ENCODE measurements at regions not wholly inside any gene's neighbourhood (a gene's known extent, or its start where the extent isn't known, plus 50 kb on each side); places are given as distances from the start of the nearest gene placed in this dataset.
"Not testable (repeated sequence)": the region's sequence is repeated elsewhere in the genome, so short reads cannot be mapped to it uniquely, and the experiment has no call there.

- no peak for DNase-seq (ENCODE audit: low read depth)
Observed at GRCh38 chr1:199447906-199448305, 579.6 kb upstream of the NR5A2 start.

- no peak for DNase-seq (ENCODE audit: low read depth)
Observed at GRCh38 chr1:199448646-199449045, 578.9 kb upstream of the NR5A2 start.

- no peak for DNase-seq (ENCODE audit: low read depth)
Observed at GRCh38 chr1:199449221-199449620, 578.3 kb upstream of the NR5A2 start.

- no peak for DNase-seq (ENCODE audit: low read depth)
Observed at GRCh38 chr1:199449681-199450080, 577.8 kb upstream of the NR5A2 start.

GRCh38 chr1:199452627-199453026, 574.9 kb upstream of the NR5A2 start:
- DNase-seq (ENCODE audit: low read depth): no peak

- no peak for DNase-seq (ENCODE audit: low read depth)
Observed at GRCh38 chr1:199453723-199454122, 573.8 kb upstream of the NR5A2 start.

GRCh38 chr1:199460933-199461332, 566.6 kb upstream of the NR5A2 start:
- DNase-seq (ENCODE audit: low read depth): no peak

- no peak for DNase-seq (ENCODE audit: low read depth)
Observed at GRCh38 chr1:199463521-199464127, 563.9 kb upstream of the NR5A2 start.

GRCh38 chr1:199466961-199467360, 560.5 kb upstream of the NR5A2 start:
- no peak for DNase-seq (ENCODE audit: low read depth)

- DNase-seq (ENCODE audit: low read depth): no peak
Observed at GRCh38 chr1:199472018-199472417, 555.5 kb upstream of the NR5A2 start.

GRCh38 chr1:199472978-199473377, 554.5 kb upstream of the NR5A2 start:
- DNase-seq (ENCODE audit: low read depth): no peak

GRCh38 chr1:199474738-199475137, 552.8 kb upstream of the NR5A2 start:
- no peak for DNase-seq (ENCODE audit: low read depth)

- no peak for DNase-seq (ENCODE audit: low read depth)
Observed at GRCh38 chr1:199482426-199482825, 545.1 kb upstream of the NR5A2 start.

GRCh38 chr1:199489594-199489993, 537.9 kb upstream of the NR5A2 start:
- DNase-seq (ENCODE audit: low read depth): no peak

GRCh38 chr1:199490769-199491527, 536.6 kb upstream of the NR5A2 start:
- no peak for DNase-seq (ENCODE audit: low read depth)

- no peak for DNase-seq (ENCODE audit: low read depth)
Observed at GRCh38 chr1:199495432-199495831, 532.1 kb upstream of the NR5A2 start.

GRCh38 chr1:199498802-199499201, 528.7 kb upstream of the NR5A2 start:
- not testable (repeated sequence) for DNase-seq (ENCODE audit: low read depth)

GRCh38 chr1:199508072-199508471, 519.4 kb upstream of the NR5A2 start:
- no peak for DNase-seq (ENCODE audit: low read depth)

GRCh38 chr1:199508653-199509052, 518.9 kb upstream of the NR5A2 start:
- DNase-seq (ENCODE audit: low read depth): no peak

GRCh38 chr1:199509456-199509855, 518.1 kb upstream of the NR5A2 start:
- no peak for DNase-seq (ENCODE audit: low read depth)

- DNase-seq (ENCODE audit: low read depth): no peak
Observed at GRCh38 chr1:199510314-199510713, 517.2 kb upstream of the NR5A2 start.

- no peak for DNase-seq (ENCODE audit: low read depth)
Observed at GRCh38 chr1:199512037-199512710, 515.3 kb upstream of the NR5A2 start.

GRCh38 chr1:199515261-199515660, 512.2 kb upstream of the NR5A2 start:
- DNase-seq (ENCODE audit: low read depth): no peak
